ENCODE measurements at regions not wholly inside any gene's neighbourhood (a gene's known extent, or its start where the extent isn't known, plus 50 kb on each side); places are given as distances from the start of the nearest gene placed in this dataset.

DNA sequence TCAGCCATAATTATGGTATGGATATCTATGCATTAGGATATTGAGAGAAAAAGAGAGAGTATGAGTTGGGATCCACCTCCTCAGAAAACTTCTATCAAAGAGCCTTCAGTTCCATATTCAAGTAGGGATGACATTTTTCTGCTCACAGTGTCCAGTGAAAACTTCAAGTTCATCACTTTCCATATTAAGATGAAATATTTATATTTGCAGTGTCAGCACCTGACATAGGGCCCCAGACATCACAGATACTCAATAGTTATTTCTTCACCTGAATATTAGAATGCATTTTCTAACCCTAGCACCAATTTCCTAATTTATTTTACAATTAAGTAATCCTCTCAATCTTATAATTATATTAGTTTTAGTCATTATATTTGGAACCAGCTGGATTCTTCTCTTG is 318.0 kb upstream of the MGAT4C start:
- TF ChIP-seq, protein P1, sequence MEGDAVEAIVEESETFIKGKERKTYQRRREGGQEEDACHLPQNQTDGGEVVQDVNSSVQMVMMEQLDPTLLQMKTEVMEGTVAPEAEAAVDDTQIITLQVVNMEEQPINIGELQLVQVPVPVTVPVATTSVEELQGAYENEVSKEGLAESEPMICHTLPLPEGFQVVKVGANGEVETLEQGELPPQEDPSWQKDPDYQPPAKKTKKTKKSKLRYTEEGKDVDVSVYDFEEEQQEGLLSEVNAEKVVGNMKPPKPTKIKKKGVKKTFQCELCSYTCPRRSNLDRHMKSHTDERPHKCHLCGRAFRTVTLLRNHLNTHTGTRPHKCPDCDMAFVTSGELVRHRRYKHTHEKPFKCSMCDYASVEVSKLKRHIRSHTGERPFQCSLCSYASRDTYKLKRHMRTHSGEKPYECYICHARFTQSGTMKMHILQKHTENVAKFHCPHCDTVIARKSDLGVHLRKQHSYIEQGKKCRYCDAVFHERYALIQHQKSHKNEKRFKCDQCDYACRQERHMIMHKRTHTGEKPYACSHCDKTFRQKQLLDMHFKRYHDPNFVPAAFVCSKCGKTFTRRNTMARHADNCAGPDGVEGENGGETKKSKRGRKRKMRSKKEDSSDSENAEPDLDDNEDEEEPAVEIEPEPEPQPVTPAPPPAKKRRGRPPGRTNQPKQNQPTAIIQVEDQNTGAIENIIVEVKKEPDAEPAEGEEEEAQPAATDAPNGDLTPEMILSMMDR (conservative IDR thresholded peaks at IDR 0.05) = no peak
- no peaks in the 10 kb centered on the region for H3K4me1 ChIP-seq (ENCODE audit: insufficient read depth, low read length)
- H2BK120ac ChIP-seq (ENCODE audit: low read depth, low read length, poor library complexity, severe bottlenecking) = no peak overlapping the region
- Mint-ChIP-seq H3K36me3 (ENCODE audit: insufficient read depth in 1 of 3, low read depth in 3 of 3) (no peaks in the 10 kb centered on the region), H3K4me3 (no peak overlapping the region), H3K27me3 (ENCODE audit: low read depth) (no peaks in the 10 kb centered on the region), H3K9me3 (no peaks in the 10 kb centered on the region), H3K27ac (no peak overlapping the region), H3K4me1 (no peaks in the 10 kb centered on the region)
- no peak overlapping the region for H3K18ac ChIP-seq (ENCODE audit: insufficient read length, low read depth, low read length)
- H2AFZ ChIP-seq (ENCODE audit: low read length) = no peak overlapping the region
- H3K14ac ChIP-seq (ENCODE audit: insufficient read depth, low read length) = no peak overlapping the region
- H3K23ac ChIP-seq (ENCODE audit: insufficient read length, low read depth, low read length) = no peak overlapping the region
- no peak for DNase-seq
- H2BK12ac ChIP-seq (ENCODE audit: insufficient read length, low read depth, low read length) = no peak overlapping the region
- no peak overlapping the region for H2BK15ac ChIP-seq (ENCODE audit: low read depth, low read length)
- no peak overlapping the region for H2BK5ac ChIP-seq (ENCODE audit: insufficient read length, low read length)
- no peak overlapping the region for H3T11ph ChIP-seq (ENCODE audit: low read length)
- no peaks in the 10 kb centered on the region for H3K79me1 ChIP-seq (ENCODE audit: insufficient read depth, low read depth, low read length, poor library complexity, severe bottlenecking)
- no peak overlapping the region for H2BK20ac ChIP-seq (ENCODE audit: low read depth, low read length, poor library complexity, severe bottlenecking)
- H4K91ac ChIP-seq (ENCODE audit: insufficient read length, low read depth, low read length) = no peak overlapping the region
- H3K27ac ChIP-seq (ENCODE audit: insufficient read length, low read depth, low read length) = no peak overlapping the region
- H3K4me2 ChIP-seq (ENCODE audit: insufficient read depth, insufficient read length, low read length) = no peak overlapping the region
- no peaks in the 10 kb centered on the region for H3K23me2 ChIP-seq (ENCODE audit: insufficient read length, low read depth, low read length, poor library complexity, severe bottlenecking)
- no peaks in the 10 kb centered on the region for H3K79me2 ChIP-seq (ENCODE audit: insufficient read depth, low read length)
- no peak overlapping the region for H3K9ac ChIP-seq (ENCODE audit: extremely low read depth, insufficient read length, low read length)
- H3K4ac ChIP-seq (ENCODE audit: low read depth, low read length) = no peak overlapping the region
- H4K8ac ChIP-seq (replicated peaks; ENCODE audit: insufficient read length, low read depth, low read length) = no peak overlapping the region
- H3K9me3 ChIP-seq (ENCODE audit: control insufficient read depth, low read depth, low read length) = no peaks in the 10 kb centered on the region
- H3K56ac ChIP-seq (ENCODE audit: insufficient read length, low read depth, low read length) = no peak overlapping the region
- H3K27me3 ChIP-seq (ENCODE audit: insufficient read depth, low read length) = no peaks in the 10 kb centered on the region
- H2AK5ac ChIP-seq (ENCODE audit: insufficient read length, low read length) = no peak overlapping the region
- H4K5ac ChIP-seq (ENCODE audit: insufficient read length, low read depth, low read length) = no peak overlapping the region
- H4K20me1 ChIP-seq (ENCODE audit: control insufficient read depth, insufficient read depth, insufficient read length) = no peaks in the 10 kb centered on the region
